ENCODE measurements at regions not wholly inside any gene's neighbourhood (a gene's known extent, or its start where the extent isn't known, plus 50 kb on each side); places are given as distances from the start of the nearest gene placed in this dataset.
A peak's percentile ranks its signal among the peaks of the same experiment; 100 is the strongest.

GRCh38 chr1:204744107-204744779 lies 58.7 kb upstream of the LRRN2 start:
- Histone ChIP-seq H3K9me3 (ENCODE audit: control insufficient read depth in 4 of 4, low read length in 3 of 4) (no peaks in the 10 kb centered on the region), H3K9ac (ENCODE audit: low read depth in 1 of 2, low read length in 2 of 2) (no peak overlapping the region), H3K27ac (ENCODE audit: low read depth in 1 of 2, low read length in 2 of 2) (no peak overlapping the region), H3K27me3 (ENCODE audit: control insufficient read depth in 4 of 4, insufficient read depth in 4 of 4, low read length in 3 of 4) (no peaks in the 10 kb centered on the region), H3K4me3 (ENCODE audit: low read depth in 1 of 3, low read length in 3 of 3) (no peak overlapping the region), H3K4me1 (ENCODE audit: control insufficient read depth in 4 of 4, insufficient read depth in 4 of 4, low read length in 3 of 4) (no peaks in the 10 kb centered on the region), H3K36me3 (ENCODE audit: control insufficient read depth in 4 of 4, insufficient read depth in 3 of 4, low read depth in 1 of 4, low read length in 3 of 4) (no peaks in the 10 kb centered on the region)
- TF ChIP-seq EGR1 (IDR thresholded peaks at IDR 0.05; ENCODE audit: low read depth in 2 of 2) (no peak), NR2F2 (IDR thresholded peaks at IDR 0.05) (no peak), FOXA1 (IDR thresholded peaks at IDR 0.05) (no peak), TAF1 (conservative IDR thresholded peaks at IDR 0.05) (no peak), GABPA (IDR thresholded peaks at IDR 0.05 in 1 of 2, conservative IDR thresholded peaks at IDR 0.05 in 1 of 2) (no peak), FOXA2 (IDR thresholded peaks at IDR 0.05) (no peak)
- DNase-seq (ENCODE audit: low spot score): peak; percentile 20
- WGBS: 84% methylated on average over 7 of the region's 7 CpGs

GRCh38 chr1:204746838-204747442 lies 61.4 kb upstream of the LRRN2 start:
- Histone ChIP-seq H3K36me3 (ENCODE audit: control insufficient read depth in 4 of 4, insufficient read depth in 3 of 4, low read depth in 1 of 4, low read length in 3 of 4) (no peaks in the 10 kb centered on the region), H3K27ac (ENCODE audit: low read depth in 1 of 2, low read length in 2 of 2) (no peak overlapping the region), H3K9me3 (ENCODE audit: control insufficient read depth in 4 of 4, low read length in 3 of 4) (no peaks in the 10 kb centered on the region), H3K9ac (ENCODE audit: low read depth in 1 of 2, low read length in 2 of 2) (no peak overlapping the region), H3K27me3 (ENCODE audit: control insufficient read depth in 4 of 4, insufficient read depth in 4 of 4, low read length in 3 of 4) (no peaks in the 10 kb centered on the region), H3K4me3 (ENCODE audit: low read depth in 1 of 3, low read length in 3 of 3) (no peak overlapping the region), H3K4me1 (ENCODE audit: control insufficient read depth in 4 of 4, insufficient read depth in 4 of 4, low read length in 3 of 4) (no peaks in the 10 kb centered on the region)
- TF ChIP-seq CTCF (IDR thresholded peaks at IDR 0.05; ENCODE audit: low read depth, low read length, missing input control): peak; percentile 90
- peak; percentile 68 to 78 for TF ChIP-seq RAD21 (IDR thresholded peaks at IDR 0.05)
- no peak for TF ChIP-seq FOXA2 (IDR thresholded peaks at IDR 0.05)
- peak; percentile 46 for DNase-seq (ENCODE audit: low spot score)

GRCh38 chr1:204751480-204751879 lies 65.9 kb upstream of the LRRN2 start:
- no peak overlapping the region for H3K4me3 ChIP-seq (ENCODE audit: low read depth in 1 of 3, low read length in 3 of 3)
- H3K9ac ChIP-seq (ENCODE audit: low read depth in 1 of 2, low read length in 2 of 2): no peak overlapping the region
- peaks cover 0 to 4% (median 0%) of the 10 kb centered on the region in 4 donors for H3K27me3 ChIP-seq (ENCODE audit: control insufficient read depth in 4 of 4, insufficient read depth in 4 of 4, low read length in 3 of 4)
- no peaks in the 10 kb centered on the region for H3K9me3 ChIP-seq (ENCODE audit: control insufficient read depth in 4 of 4, low read length in 3 of 4)
- no peaks in the 10 kb centered on the region for H3K36me3 ChIP-seq (ENCODE audit: control insufficient read depth in 4 of 4, insufficient read depth in 3 of 4, low read depth in 1 of 4, low read length in 3 of 4)
- H3K4me1 ChIP-seq (ENCODE audit: control insufficient read depth in 4 of 4, insufficient read depth in 4 of 4, low read length in 3 of 4): no peaks in the 10 kb centered on the region
- WGBS: 52% methylated on average over 6 of the region's 6 CpGs
- no peak overlapping the region for H3K27ac ChIP-seq (ENCODE audit: low read depth in 1 of 2, low read length in 2 of 2)
- DNase-seq (ENCODE audit: low spot score): no peak
- no peak for TF ChIP-seq ATF3 (IDR thresholded peaks at IDR 0.05)
- TF ChIP-seq REST (IDR thresholded peaks at IDR 0.05): no peak
- no peak for TF ChIP-seq SP1 (IDR thresholded peaks at IDR 0.05)
- no peak for TF ChIP-seq NR2F2 (IDR thresholded peaks at IDR 0.05)
- no peak for TF ChIP-seq YY1 (IDR thresholded peaks at IDR 0.05)
- TF ChIP-seq GABPA (IDR thresholded peaks at IDR 0.05 in 1 of 2, conservative IDR thresholded peaks at IDR 0.05 in 1 of 2): no peak
- no peak for TF ChIP-seq HNF4G (IDR thresholded peaks at IDR 0.05)
- TF ChIP-seq ZBTB33 (IDR thresholded peaks at IDR 0.05): no peak
- TF ChIP-seq TAF1 (conservative IDR thresholded peaks at IDR 0.05): no peak
- no peak for TF ChIP-seq FOXA1 (IDR thresholded peaks at IDR 0.05)
- TF ChIP-seq CTCF (IDR thresholded peaks at IDR 0.05; ENCODE audit: low read depth, low read length, missing input control): no peak
- TF ChIP-seq RAD21 (IDR thresholded peaks at IDR 0.05): no peak
- TF ChIP-seq HNF4A (conservative IDR thresholded peaks at IDR 0.05): no peak
- no peak for TF ChIP-seq JUND (IDR thresholded peaks at IDR 0.05)
- TF ChIP-seq RXRA (IDR thresholded peaks at IDR 0.05): no peak

All from liver (tissue), 8 donors.